GM12872 (cell line): ENCODE measurements at regions not wholly inside any gene's neighbourhood (a gene's known extent, or its start where the extent isn't known, plus 50 kb on each side); places are given as distances from the start of the nearest gene placed in this dataset.

Experiments used
- TF ChIP-seq, protein P1 (sequence below): IDR thresholded peaks from 3 replicates; pipeline ENCODE4 v1.5.1; 2011; ENCODE audit warnings: low read depth, mild to moderate bottlenecking, low read length, moderate library complexity; ENCODE audit not compliant: insufficient read depth

DNA sequence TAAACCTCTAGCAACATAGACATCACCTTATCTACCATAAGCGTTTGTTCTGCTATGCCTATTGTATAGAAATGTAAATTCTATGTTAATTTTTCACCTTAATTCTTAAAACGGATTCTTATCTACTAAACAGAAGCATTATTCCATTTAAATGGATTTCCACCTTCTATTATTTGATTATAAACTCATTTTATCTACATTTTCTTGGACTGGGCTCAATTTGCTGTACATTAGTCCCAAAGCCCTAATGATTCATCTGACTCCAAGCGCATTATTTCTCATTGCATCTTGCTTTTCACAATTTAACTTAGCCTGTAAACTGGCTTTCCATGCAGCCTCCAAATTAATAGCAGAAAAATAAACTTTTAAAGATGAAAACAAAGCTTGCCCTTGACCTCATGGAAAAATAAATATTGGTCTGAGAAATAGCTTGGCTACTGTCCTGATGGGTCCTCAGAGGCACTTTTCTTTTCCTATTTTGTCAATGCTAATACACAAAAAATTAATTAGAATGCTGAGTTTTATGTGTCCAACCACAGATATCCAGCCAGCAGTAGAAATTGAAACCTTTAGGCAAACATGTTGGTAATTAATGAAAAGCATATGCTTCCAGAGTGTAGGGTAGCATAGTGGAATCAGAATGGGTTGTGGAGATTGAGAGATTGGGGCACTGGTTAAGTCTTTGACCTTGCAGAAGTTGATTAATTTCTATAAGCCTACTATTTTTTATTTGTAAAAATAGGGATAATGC is 81.4 kb upstream of the CFAP20DC start:
- TF ChIP-seq, protein P1, sequence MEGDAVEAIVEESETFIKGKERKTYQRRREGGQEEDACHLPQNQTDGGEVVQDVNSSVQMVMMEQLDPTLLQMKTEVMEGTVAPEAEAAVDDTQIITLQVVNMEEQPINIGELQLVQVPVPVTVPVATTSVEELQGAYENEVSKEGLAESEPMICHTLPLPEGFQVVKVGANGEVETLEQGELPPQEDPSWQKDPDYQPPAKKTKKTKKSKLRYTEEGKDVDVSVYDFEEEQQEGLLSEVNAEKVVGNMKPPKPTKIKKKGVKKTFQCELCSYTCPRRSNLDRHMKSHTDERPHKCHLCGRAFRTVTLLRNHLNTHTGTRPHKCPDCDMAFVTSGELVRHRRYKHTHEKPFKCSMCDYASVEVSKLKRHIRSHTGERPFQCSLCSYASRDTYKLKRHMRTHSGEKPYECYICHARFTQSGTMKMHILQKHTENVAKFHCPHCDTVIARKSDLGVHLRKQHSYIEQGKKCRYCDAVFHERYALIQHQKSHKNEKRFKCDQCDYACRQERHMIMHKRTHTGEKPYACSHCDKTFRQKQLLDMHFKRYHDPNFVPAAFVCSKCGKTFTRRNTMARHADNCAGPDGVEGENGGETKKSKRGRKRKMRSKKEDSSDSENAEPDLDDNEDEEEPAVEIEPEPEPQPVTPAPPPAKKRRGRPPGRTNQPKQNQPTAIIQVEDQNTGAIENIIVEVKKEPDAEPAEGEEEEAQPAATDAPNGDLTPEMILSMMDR, result no peak

- TF ChIP-seq, protein P1, result no peak
Observed at GRCh38 chr3:59128685-59129084, 78.9 kb upstream of the CFAP20DC start.

DNA sequence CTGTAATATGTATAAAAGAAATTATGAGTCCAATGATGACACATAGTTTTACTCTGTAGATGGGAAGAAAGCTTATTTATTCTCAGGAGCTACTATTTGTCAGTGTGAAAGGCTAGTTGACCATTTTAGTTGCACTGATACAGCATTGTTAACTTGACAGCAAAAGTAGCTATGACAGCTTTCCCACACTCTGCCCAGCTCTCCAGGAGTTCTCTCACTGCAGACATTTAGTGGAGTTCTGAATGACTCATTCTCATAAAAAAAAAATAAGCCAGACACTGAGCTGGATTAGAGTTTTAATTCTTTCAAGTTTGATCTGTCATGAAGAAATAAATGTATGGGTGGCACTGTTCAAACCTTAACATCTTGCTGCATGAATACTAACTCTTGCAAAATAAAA is 77.2 kb upstream of the CFAP20DC start:
- TF ChIP-seq, protein P1, result no peak

DNA sequence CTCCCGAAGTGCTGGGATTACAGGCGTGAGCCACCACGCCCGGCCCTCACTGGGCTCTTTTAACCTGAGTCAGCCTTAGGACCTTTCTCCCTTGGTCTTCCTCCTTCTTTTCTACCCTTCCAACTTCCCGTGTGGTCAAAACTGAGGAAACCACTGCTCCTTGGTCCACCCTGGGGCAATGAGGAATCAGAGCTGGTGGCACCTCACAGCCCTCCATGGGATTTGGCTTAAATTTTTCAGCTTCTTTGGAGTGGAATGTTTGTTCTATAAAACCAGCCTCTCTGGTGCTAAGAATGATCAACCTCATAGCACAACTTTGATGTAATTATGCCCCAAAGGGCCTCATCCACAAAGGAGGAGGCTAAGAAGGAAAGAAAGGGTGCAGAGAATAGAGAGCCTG is 76.6 kb upstream of the CFAP20DC start:
- TF ChIP-seq, protein P1, result no peak

- TF ChIP-seq, protein P1, result no peak
Observed at GRCh38 chr3:59121346-59122144, 71.7 kb upstream of the CFAP20DC start.

GRCh38 chr3:59118928-59119327 is 69.1 kb upstream of the CFAP20DC start:
- TF ChIP-seq, protein P1, result no peak

DNA sequence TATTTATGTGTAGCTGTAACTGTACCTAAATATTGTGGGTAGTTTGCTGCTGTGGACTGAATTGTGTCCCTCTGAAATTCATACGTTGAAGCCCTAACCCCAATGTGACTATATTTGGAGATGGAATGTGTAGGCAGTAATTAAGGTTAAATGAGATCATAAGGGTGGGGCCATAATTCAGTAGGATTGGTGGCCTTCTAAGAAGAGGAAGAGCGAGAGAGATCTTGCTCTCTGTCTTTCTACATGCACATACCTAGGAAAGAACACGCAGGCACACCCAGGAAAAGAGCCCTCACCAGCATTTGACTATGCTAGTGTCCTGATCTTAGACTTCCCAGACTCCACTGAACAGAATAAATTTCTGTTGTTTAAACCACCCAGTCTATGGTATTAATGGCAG is 67.6 kb upstream of the CFAP20DC start:
- TF ChIP-seq, protein P1, result no peak
